ENCODE measurements at regions not wholly inside any gene's neighbourhood (a gene's known extent, or its start where the extent isn't known, plus 50 kb on each side); places are given as distances from the start of the nearest gene placed in this dataset.
A peak's percentile ranks its signal among the peaks of the same experiment; 100 is the strongest.

DNA sequence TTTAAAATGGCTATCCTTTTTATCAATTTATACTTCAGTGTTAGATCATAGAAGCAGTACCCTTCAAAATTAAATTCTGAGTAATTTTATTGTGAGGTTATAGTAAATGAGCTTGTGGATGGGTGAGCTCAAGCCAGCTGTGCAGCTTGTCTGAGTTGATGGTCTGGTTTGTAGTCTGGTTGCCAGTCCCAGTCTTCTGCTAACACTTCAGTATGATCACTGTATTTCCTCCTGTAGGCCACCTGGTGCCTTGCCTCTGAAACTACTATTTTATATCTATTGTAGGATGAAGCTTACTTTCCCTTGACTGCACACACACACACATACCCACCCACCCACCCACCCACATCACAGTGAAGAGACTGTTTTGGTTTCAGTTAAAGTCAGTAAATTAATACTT lies 496.4 kb downstream of the PCNX1 start:
- no peak for TF ChIP-seq BDP1 (IDR thresholded peaks at IDR 0.05; ENCODE audit: insufficient read depth, insufficient read length)
- no peak for TF ChIP-seq ZNF224 (CRISPR knock-in tag; IDR thresholded peaks at IDR 0.05)
- TF ChIP-seq SRF (CRISPR knock-in tag; IDR thresholded peaks at IDR 0.05): no peak
- no peak for TF ChIP-seq RCOR1 (IDR thresholded peaks at IDR 0.05; ENCODE audit: borderline replicate concordance in 1 of 2, low read depth in 2 of 2, low read length in 2 of 2)
- TF ChIP-seq, protein P1, sequence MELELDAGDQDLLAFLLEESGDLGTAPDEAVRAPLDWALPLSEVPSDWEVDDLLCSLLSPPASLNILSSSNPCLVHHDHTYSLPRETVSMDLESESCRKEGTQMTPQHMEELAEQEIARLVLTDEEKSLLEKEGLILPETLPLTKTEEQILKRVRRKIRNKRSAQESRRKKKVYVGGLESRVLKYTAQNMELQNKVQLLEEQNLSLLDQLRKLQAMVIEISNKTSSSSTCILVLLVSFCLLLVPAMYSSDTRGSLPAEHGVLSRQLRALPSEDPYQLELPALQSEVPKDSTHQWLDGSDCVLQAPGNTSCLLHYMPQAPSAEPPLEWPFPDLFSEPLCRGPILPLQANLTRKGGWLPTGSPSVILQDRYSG (tag; conservative IDR thresholded peaks at IDR 0.05; ENCODE audit: low read depth): no peak
- TF ChIP-seq XRCC5 (IDR thresholded peaks at IDR 0.05; ENCODE audit: low read depth, low read length): no peak
- TF ChIP-seq TRIM28 (IDR thresholded peaks at IDR 0.05): no peak
- TF ChIP-seq, protein P2, sequence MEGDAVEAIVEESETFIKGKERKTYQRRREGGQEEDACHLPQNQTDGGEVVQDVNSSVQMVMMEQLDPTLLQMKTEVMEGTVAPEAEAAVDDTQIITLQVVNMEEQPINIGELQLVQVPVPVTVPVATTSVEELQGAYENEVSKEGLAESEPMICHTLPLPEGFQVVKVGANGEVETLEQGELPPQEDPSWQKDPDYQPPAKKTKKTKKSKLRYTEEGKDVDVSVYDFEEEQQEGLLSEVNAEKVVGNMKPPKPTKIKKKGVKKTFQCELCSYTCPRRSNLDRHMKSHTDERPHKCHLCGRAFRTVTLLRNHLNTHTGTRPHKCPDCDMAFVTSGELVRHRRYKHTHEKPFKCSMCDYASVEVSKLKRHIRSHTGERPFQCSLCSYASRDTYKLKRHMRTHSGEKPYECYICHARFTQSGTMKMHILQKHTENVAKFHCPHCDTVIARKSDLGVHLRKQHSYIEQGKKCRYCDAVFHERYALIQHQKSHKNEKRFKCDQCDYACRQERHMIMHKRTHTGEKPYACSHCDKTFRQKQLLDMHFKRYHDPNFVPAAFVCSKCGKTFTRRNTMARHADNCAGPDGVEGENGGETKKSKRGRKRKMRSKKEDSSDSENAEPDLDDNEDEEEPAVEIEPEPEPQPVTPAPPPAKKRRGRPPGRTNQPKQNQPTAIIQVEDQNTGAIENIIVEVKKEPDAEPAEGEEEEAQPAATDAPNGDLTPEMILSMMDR (IDR thresholded peaks at IDR 0.05 in 2 of 3, conservative IDR thresholded peaks at IDR 0.05 in 1 of 3; ENCODE audit: insufficient read depth in 2 of 3, low read depth in 1 of 3, low read length in 3 of 3): peak in 1 of 3 experiments; percentile 20; a peak in 2 of 6 replicates

Measured in K562 (cell line).